ENCODE measurements at regions not wholly inside any gene's neighbourhood (a gene's known extent, or its start where the extent isn't known, plus 50 kb on each side); places are given as distances from the start of the nearest gene placed in this dataset.

GRCh38 chr2:142483653-142484052 lies 352.8 kb upstream of the LRP1B start:
- TF ChIP-seq CTCF (conservative IDR thresholded peaks at IDR 0.05 in 1 of 2, IDR thresholded peaks at IDR 0.05 in 1 of 2; ENCODE audit: low read depth in 1 of 2, low read length in 2 of 2) (no peak), EZH2 (IDR thresholded peaks at IDR 0.05; ENCODE audit: low read length, missing control alignments) (no peak)
